Skeletal muscle tissue (tissue), 3 donors: ENCODE measurements at regions not wholly inside any gene's neighbourhood (a gene's known extent, or its start where the extent isn't known, plus 50 kb on each side); places are given as distances from the start of the nearest gene placed in this dataset.

Experiments
- H3K27ac ChIP-seq: one replicate; pipeline ENCODE4 v1.7.0; 2013; ENCODE audit warnings: mild to moderate bottlenecking, low read depth, low read length, inconsistent platforms
- H3K27me3 ChIP-seq, 3 donors: one replicate each; pipeline ENCODE4 v1.7.0; 2013; ENCODE audit warnings: low read length in 3 of 3; ENCODE audit not compliant: control insufficient read depth in 3 of 3, insufficient read depth in 3 of 3
- H3K36me3 ChIP-seq, 3 donors: one replicate each; pipeline ENCODE4 v1.7.0; 2013; ENCODE audit warnings: low read length in 3 of 3; ENCODE audit not compliant: control insufficient read depth in 3 of 3, insufficient read depth in 3 of 3
- H3K4me1 ChIP-seq, 3 donors: one replicate each; pipeline ENCODE4 v1.7.0; 2013; ENCODE audit warnings: low read length in 3 of 3, mild to moderate bottlenecking in 3 of 3; ENCODE audit not compliant: control insufficient read depth in 3 of 3, insufficient read depth in 3 of 3
- H3K4me3 ChIP-seq, 3 donors: one replicate each; pipeline ENCODE4 v1.7.0; 2013; ENCODE audit warnings: low read length in 3 of 3
- H3K9ac ChIP-seq, 3 donors: one replicate each; pipeline ENCODE4 v1.7.0; 2013; ENCODE audit warnings: low read length in 3 of 3, mild to moderate bottlenecking in 3 of 3, moderate library complexity in 2 of 3, low read depth in 1 of 3
- H3K9me3 ChIP-seq, 3 donors: one replicate each; pipeline ENCODE4 v1.7.0; 2013; ENCODE audit warnings: low read length in 3 of 3; ENCODE audit not compliant: control insufficient read depth in 3 of 3
- donor health status: Osteomylitis.

- Histone ChIP-seq H3K27me3 (peaks cover 0 to 3% (median 0%) of the 10 kb centered on the region in 3 donors), H3K27ac (no peak overlapping the region), H3K9ac (no peak overlapping the region), H3K36me3 (no peaks in the 10 kb centered on the region), H3K9me3 (no peaks in the 10 kb centered on the region), H3K4me3 (no peak overlapping the region), H3K4me1 (peaks cover 0 to 15% (median 0%) of the 10 kb centered on the region in 3 donors)
Measured at GRCh38 chr15:85906640-85907039, 111.9 kb upstream of the KLHL25 start.

DNA sequence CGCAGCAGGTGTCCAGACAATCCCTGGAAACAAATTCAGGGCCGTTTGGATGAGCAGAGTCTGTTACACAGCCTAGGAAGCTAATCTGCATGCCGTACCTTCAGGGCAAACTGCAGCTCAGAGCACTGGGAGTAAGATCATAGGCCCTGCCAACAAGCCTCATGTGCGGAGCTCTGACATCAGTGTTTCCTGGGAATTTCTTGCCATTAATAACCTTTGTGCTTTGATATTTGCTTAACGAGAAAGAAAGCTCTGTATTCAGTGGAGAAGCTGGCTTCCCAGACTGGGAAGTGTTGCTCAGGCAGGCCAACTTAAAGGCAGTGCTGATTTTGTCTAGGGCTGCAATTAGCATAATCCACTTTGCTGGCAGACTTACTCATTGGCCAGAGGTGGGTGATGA is 116.1 kb upstream of the KLHL25 start:
- Histone ChIP-seq H3K27me3 (peaks cover 0 to 3% (median 0%) of the 10 kb centered on the region in 3 donors), H3K4me3 (no peak overlapping the region), H3K36me3 (no peaks in the 10 kb centered on the region), H3K4me1 (peaks cover 0 to 15% (median 0%) of the 10 kb centered on the region in 3 donors), H3K9me3 (no peaks in the 10 kb centered on the region), H3K27ac (no peak overlapping the region), H3K9ac (peak overlapping the region in 1 of 3 donors; percentile 41)

DNA sequence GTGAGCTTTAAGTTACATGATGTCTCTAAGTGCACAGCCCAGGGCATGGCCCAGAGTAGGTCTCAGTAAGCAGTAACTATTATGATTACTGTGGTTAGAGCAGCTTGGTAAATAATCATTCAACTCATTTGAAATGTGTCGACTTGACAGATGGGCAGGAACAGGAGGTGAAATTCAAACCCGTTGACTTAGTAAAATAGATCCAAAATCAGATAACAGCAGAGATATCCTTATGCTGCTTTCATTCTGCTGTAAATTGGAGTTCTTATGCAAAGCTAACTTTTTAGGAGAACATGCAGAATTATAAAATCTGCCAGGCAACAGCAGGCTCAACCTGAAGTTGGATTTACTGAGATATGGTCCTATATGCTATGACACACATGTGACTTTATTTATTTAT is 118.7 kb upstream of the KLHL25 start:
- Histone ChIP-seq H3K4me3 (no peak overlapping the region), H3K27me3 (peaks cover 0 to 3% (median 0%) of the 10 kb centered on the region in 3 donors), H3K4me1 (peaks cover 0 to 15% (median 0%) of the 10 kb centered on the region in 3 donors), H3K36me3 (no peaks in the 10 kb centered on the region), H3K9me3 (no peaks in the 10 kb centered on the region), H3K9ac (no peak overlapping the region), H3K27ac (no peak overlapping the region)

DNA sequence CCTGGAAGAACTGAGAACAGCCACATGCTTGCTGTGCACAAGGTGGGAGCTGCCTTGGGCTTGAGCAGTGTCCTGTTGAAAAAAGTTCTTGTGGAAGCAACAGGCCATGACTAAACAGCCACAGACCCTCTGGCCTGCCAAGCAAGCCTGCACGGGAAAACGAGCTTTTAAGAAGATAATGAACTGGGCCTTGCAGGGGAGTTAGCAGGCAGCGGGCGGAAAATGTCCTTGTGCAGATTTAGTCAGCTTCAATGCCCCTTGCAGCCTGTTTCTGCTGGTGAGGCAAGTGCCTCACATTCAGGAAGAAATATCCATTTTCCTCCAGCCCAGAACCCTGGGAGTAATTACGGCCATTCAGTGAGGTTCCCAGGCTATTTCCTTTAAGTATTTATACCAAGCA is 126.2 kb upstream of the KLHL25 start:
- Histone ChIP-seq H3K27ac (no peak overlapping the region), H3K9me3 (peaks cover 0 to 2% (median 0%) of the 10 kb centered on the region in 3 donors), H3K4me3 (no peak overlapping the region), H3K4me1 (no peaks in the 10 kb centered on the region), H3K9ac (no peak overlapping the region), H3K27me3 (no peaks in the 10 kb centered on the region), H3K36me3 (no peaks in the 10 kb centered on the region)

DNA sequence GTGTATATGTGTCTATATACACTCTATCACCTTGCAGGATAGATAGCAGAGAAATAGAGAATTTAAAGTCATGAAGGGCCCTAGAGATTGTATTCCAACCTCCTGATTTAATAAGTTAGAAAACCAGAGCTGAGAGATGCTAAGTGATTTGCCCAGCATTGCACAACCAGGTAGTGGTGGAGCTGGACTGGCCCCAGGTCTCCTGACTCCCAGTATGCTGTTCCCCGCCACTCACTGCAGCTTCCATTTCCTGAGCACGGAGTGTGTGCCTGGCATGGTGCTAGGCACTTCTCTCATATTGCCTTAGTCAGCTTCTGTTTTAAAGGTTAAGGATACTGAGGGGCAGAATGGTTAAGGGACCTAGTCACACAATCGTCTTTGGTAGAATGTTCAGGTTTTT is 129.4 kb upstream of the KLHL25 start:
- peaks cover 0 to 2% (median 0%) of the 10 kb centered on the region in 3 donors for H3K9me3 ChIP-seq
- H3K4me3 ChIP-seq = no peak overlapping the region
- no peaks in the 10 kb centered on the region for H3K4me1 ChIP-seq
- peaks cover 0 to 2% (median 0%) of the 10 kb centered on the region in 3 donors for H3K27me3 ChIP-seq
- H3K27ac ChIP-seq = no peak overlapping the region
- H3K9ac ChIP-seq = no peak overlapping the region
- H3K36me3 ChIP-seq = no peaks in the 10 kb centered on the region

GRCh38 chr15:85925649-85926237 is 131.0 kb upstream of the KLHL25 start:
- Histone ChIP-seq H3K36me3 (no peaks in the 10 kb centered on the region), H3K27me3 (peaks cover 0 to 2% (median 0%) of the 10 kb centered on the region in 3 donors), H3K27ac (no peak overlapping the region), H3K9ac (no peak overlapping the region), H3K9me3 (peaks cover 0 to 2% (median 0%) of the 10 kb centered on the region in 3 donors), H3K4me1 (no peaks in the 10 kb centered on the region), H3K4me3 (no peak overlapping the region)

DNA sequence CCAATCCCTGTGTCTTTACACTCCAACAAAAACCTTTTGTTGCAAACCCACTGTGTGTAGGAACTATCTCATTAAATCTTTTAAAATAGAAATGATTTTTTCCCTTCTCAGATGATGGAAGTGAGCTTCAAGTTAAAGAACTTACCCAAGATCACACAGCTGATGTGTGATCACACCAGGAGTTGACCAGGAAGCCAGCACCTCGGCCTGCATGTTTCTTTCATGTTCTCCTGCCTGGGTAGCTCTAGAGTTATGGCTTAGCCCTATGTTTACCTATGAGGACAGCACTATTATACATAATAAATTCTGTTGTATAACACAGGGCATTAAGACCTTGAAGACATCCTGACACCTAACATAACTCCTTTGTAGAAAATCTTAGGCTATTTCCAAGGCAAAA is 132.1 kb upstream of the KLHL25 start:
- no peaks in the 10 kb centered on the region for H3K36me3 ChIP-seq
- peaks cover 0 to 2% (median 0%) of the 10 kb centered on the region in 3 donors for H3K9me3 ChIP-seq
- no peaks in the 10 kb centered on the region for H3K4me1 ChIP-seq
- H3K9ac ChIP-seq = no peak overlapping the region
- H3K4me3 ChIP-seq = no peak overlapping the region
- peaks cover 0 to 2% (median 0%) of the 10 kb centered on the region in 3 donors for H3K27me3 ChIP-seq
- H3K27ac ChIP-seq = no peak overlapping the region

- peaks cover 0 to 2% (median 0%) of the 10 kb centered on the region in 3 donors for H3K27me3 ChIP-seq
- no peak overlapping the region for H3K4me3 ChIP-seq
- peaks cover 0 to 2% (median 0%) of the 10 kb centered on the region in 3 donors for H3K9me3 ChIP-seq
- no peaks in the 10 kb centered on the region for H3K36me3 ChIP-seq
- no peak overlapping the region for H3K27ac ChIP-seq
- no peak overlapping the region for H3K9ac ChIP-seq
- no peaks in the 10 kb centered on the region for H3K4me1 ChIP-seq
Measured at GRCh38 chr15:85927931-85928537, 133.3 kb upstream of the KLHL25 start.

- no peak overlapping the region for H3K27ac ChIP-seq
- peaks cover 0 to 2% (median 0%) of the 10 kb centered on the region in 3 donors for H3K27me3 ChIP-seq
Measured at GRCh38 chr15:85929786-85930185, 135.1 kb upstream of the KLHL25 start.

DNA sequence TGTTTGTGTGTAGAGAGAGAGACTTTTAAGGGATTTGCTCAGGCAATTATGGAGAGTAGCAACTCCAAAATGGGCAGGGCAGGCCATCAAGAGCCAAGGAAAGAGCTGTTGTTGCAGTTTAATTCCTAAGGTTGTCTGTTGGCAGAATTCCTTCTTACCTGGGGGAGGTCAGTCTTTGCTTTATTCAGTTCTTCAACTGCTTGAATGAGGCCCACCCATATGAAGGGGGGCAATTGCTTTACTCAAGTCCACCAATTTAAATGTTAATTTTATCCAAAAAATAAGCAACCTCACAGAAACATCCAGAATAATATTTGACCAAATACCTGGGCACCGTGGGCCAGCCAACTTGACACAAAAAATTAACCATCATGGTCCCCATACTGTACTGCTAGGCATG is 137.7 kb upstream of the KLHL25 start:
- Histone ChIP-seq H3K27ac (no peak overlapping the region), H3K9ac (no peak overlapping the region), H3K4me3 (no peak overlapping the region), H3K36me3 (no peaks in the 10 kb centered on the region), H3K27me3 (peaks cover 0 to 2% (median 0%) of the 10 kb centered on the region in 3 donors), H3K4me1 (no peaks in the 10 kb centered on the region), H3K9me3 (no peaks in the 10 kb centered on the region)

More at GRCh38 chr15:85929786-85930185, 135.1 kb upstream of the KLHL25 start:
- no peaks in the 10 kb centered on the region for H3K9me3 ChIP-seq
- no peak overlapping the region for H3K9ac ChIP-seq
- no peaks in the 10 kb centered on the region for H3K4me1 ChIP-seq
- H3K4me3 ChIP-seq = no peak overlapping the region
- H3K36me3 ChIP-seq = no peaks in the 10 kb centered on the region
